K562 (cell line): ENCODE measurements at regions not wholly inside any gene's neighbourhood (a gene's known extent, or its start where the extent isn't known, plus 50 kb on each side); places are given as distances from the start of the nearest gene placed in this dataset.

Experiments used
- BACH1 ChIP-seq: fragments of 200-800 bp; sonication (Bioruptor generic); IDR thresholded peaks from 2 replicates; pipeline ENCODE4 v1.6.1; 2016; ENCODE audit warnings: missing genetic modification characterization, missing compliant biosample characterization
- BCOR ChIP-seq: fragments of 450-650 bp; IDR thresholded peaks from 2 replicates; pipeline ENCODE4 v1.6.1; 2016
- CBX3 ChIP-seq, 2 experiments: IDR thresholded peaks; 1 replicate in 1 of 2; 2 replicates in 1 of 2; pipeline ENCODE4 v1.6.1; 2012; ENCODE audit warnings: inconsistent platforms in 2 of 2, low read length in 2 of 2, borderline replicate concordance in 1 of 2, control low read depth in 1 of 2
- CCNT2 ChIP-seq: IDR thresholded peaks from 2 replicates; pipeline ENCODE4 v1.6.1; 2011; ENCODE audit warnings: borderline replicate concordance, low read depth, mild to moderate bottlenecking, moderate library complexity, mixed read lengths, low read length; ENCODE audit not compliant: insufficient read length; ENCODE audit errors: extremely low read depth
- E2F3 ChIP-seq: fragments of 250-450 bp; sonication (Bioruptor Pico); IDR thresholded peaks from 2 replicates; pipeline ENCODE4 v1.4.0; 2020; ENCODE audit warnings: mild to moderate bottlenecking
- ESRRA ChIP-seq: fragments of 450-650 bp; IDR thresholded peaks from 2 replicates; pipeline ENCODE4 v1.6.1; 2014; ENCODE audit warnings: low read depth, mild to moderate bottlenecking, moderate library complexity, borderline replicate concordance
- EZH2 ChIP-seq: IDR thresholded peaks from 2 replicates; pipeline ENCODE4 v1.6.1; 2012; ENCODE audit warnings: low read depth, mild to moderate bottlenecking, inconsistent platforms, low read length, borderline replicate concordance
- HDAC3 ChIP-seq: fragments of 450-650 bp; IDR thresholded peaks from 2 replicates; pipeline ENCODE4 v1.6.1; 2018; ENCODE audit warnings: borderline replicate concordance, mild to moderate bottlenecking, moderate library complexity; ENCODE audit not compliant: partially characterized antibody
- MTF1 ChIP-seq: fragments of 250-450 bp; sonication (Bioruptor Pico); IDR thresholded peaks from 2 replicates; pipeline ENCODE4 v1.9.0; 2021; ENCODE audit warnings: moderate library complexity, mild to moderate bottlenecking, inconsistent platforms, borderline replicate concordance
- PPARD ChIP-seq: fragments of 250-450 bp; sonication (Bioruptor Pico); IDR thresholded peaks from 2 replicates; pipeline ENCODE4 v1.8.0; 2022; ENCODE audit warnings: inconsistent platforms, mild to moderate bottlenecking, moderate library complexity
- SP2 ChIP-seq: IDR thresholded peaks from 2 replicates; pipeline ENCODE4 v1.6.1; 2011; ENCODE audit warnings: mild to moderate bottlenecking, low read depth, low read length, moderate library complexity; ENCODE audit not compliant: poor library complexity, severe bottlenecking; ENCODE audit errors: extremely low read depth
- SREBF2 ChIP-seq: sonication (generic); formaldehyde crosslinking; IDR thresholded peaks from 2 replicates; pipeline ENCODE4 v1.4.0; 2020; ENCODE audit warnings: mild to moderate bottlenecking, missing genetic modification reagents
- TEAD2 ChIP-seq: fragments of 450-650 bp; IDR thresholded peaks from 2 replicates; pipeline ENCODE4 v1.6.1; 2016; ENCODE audit warnings: missing genetic modification characterization, control low read depth, missing compliant biosample characterization
- YBX1 ChIP-seq: fragments of 450-650 bp; IDR thresholded peaks from 2 replicates; pipeline ENCODE4 v1.7.1; 2016; ENCODE audit warnings: mild to moderate bottlenecking
- TF ChIP-seq, protein P1 (sequence below): fragments of 450-650 bp; IDR thresholded peaks from 2 replicates; pipeline ENCODE4 v1.6.1; 2016; ENCODE audit warnings: mild to moderate bottlenecking, moderate library complexity
- TF ChIP-seq, protein P2 (sequence below): fragments of 450-650 bp; IDR thresholded peaks from 2 replicates; pipeline ENCODE4 v1.6.1; 2016; ENCODE audit warnings: missing biosample characterization, missing genetic modification characterization

DNA sequence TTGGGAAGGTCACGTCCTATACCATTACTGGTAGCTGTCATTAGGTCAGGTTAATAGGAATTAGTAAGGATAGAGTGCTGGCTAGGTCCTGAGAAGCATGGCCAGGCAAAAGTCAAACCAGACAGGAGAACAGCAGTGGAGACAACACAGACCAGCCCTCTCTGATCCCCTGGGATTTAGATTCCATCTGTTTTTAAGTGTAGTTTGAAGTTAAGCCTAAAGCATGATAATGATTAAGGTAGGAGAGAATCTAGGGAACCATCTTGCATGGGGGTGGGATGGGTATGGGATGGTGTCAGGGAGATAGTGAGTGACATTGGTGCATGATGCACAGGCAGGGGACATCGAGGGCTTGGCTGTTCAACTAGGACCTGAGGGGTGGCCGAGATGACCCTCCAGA, 96.6 kb downstream of the MYCN start (continued):
- TF ChIP-seq, protein P1, sequence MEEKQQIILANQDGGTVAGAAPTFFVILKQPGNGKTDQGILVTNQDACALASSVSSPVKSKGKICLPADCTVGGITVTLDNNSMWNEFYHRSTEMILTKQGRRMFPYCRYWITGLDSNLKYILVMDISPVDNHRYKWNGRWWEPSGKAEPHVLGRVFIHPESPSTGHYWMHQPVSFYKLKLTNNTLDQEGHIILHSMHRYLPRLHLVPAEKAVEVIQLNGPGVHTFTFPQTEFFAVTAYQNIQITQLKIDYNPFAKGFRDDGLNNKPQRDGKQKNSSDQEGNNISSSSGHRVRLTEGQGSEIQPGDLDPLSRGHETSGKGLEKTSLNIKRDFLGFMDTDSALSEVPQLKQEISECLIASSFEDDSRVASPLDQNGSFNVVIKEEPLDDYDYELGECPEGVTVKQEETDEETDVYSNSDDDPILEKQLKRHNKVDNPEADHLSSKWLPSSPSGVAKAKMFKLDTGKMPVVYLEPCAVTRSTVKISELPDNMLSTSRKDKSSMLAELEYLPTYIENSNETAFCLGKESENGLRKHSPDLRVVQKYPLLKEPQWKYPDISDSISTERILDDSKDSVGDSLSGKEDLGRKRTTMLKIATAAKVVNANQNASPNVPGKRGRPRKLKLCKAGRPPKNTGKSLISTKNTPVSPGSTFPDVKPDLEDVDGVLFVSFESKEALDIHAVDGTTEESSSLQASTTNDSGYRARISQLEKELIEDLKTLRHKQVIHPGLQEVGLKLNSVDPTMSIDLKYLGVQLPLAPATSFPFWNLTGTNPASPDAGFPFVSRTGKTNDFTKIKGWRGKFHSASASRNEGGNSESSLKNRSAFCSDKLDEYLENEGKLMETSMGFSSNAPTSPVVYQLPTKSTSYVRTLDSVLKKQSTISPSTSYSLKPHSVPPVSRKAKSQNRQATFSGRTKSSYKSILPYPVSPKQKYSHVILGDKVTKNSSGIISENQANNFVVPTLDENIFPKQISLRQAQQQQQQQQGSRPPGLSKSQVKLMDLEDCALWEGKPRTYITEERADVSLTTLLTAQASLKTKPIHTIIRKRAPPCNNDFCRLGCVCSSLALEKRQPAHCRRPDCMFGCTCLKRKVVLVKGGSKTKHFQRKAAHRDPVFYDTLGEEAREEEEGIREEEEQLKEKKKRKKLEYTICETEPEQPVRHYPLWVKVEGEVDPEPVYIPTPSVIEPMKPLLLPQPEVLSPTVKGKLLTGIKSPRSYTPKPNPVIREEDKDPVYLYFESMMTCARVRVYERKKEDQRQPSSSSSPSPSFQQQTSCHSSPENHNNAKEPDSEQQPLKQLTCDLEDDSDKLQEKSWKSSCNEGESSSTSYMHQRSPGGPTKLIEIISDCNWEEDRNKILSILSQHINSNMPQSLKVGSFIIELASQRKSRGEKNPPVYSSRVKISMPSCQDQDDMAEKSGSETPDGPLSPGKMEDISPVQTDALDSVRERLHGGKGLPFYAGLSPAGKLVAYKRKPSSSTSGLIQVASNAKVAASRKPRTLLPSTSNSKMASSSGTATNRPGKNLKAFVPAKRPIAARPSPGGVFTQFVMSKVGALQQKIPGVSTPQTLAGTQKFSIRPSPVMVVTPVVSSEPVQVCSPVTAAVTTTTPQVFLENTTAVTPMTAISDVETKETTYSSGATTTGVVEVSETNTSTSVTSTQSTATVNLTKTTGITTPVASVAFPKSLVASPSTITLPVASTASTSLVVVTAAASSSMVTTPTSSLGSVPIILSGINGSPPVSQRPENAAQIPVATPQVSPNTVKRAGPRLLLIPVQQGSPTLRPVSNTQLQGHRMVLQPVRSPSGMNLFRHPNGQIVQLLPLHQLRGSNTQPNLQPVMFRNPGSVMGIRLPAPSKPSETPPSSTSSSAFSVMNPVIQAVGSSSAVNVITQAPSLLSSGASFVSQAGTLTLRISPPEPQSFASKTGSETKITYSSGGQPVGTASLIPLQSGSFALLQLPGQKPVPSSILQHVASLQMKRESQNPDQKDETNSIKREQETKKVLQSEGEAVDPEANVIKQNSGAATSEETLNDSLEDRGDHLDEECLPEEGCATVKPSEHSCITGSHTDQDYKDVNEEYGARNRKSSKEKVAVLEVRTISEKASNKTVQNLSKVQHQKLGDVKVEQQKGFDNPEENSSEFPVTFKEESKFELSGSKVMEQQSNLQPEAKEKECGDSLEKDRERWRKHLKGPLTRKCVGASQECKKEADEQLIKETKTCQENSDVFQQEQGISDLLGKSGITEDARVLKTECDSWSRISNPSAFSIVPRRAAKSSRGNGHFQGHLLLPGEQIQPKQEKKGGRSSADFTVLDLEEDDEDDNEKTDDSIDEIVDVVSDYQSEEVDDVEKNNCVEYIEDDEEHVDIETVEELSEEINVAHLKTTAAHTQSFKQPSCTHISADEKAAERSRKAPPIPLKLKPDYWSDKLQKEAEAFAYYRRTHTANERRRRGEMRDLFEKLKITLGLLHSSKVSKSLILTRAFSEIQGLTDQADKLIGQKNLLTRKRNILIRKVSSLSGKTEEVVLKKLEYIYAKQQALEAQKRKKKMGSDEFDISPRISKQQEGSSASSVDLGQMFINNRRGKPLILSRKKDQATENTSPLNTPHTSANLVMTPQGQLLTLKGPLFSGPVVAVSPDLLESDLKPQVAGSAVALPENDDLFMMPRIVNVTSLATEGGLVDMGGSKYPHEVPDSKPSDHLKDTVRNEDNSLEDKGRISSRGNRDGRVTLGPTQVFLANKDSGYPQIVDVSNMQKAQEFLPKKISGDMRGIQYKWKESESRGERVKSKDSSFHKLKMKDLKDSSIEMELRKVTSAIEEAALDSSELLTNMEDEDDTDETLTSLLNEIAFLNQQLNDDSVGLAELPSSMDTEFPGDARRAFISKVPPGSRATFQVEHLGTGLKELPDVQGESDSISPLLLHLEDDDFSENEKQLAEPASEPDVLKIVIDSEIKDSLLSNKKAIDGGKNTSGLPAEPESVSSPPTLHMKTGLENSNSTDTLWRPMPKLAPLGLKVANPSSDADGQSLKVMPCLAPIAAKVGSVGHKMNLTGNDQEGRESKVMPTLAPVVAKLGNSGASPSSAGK, result no peak
- TF ChIP-seq HDAC3 (no peak), YBX1 (no peak), EZH2 (no peak), CCNT2 (no peak), MTF1 (no peak), ESRRA (no peak), E2F3 (CRISPR knock-in tag) (no peak), CBX3 (IDR thresholded peaks at IDR 0.05; ENCODE audit: borderline replicate concordance in 1 of 2, low read length in 2 of 2) (no peak), BACH1 (no peak), SP2 (no peak), SREBF2 (CRISPR knock-in tag) (no peak), BCOR (no peak), PPARD (CRISPR knock-in tag) (no peak), TEAD2 (tag) (no peak)
- TF ChIP-seq, protein P2, sequence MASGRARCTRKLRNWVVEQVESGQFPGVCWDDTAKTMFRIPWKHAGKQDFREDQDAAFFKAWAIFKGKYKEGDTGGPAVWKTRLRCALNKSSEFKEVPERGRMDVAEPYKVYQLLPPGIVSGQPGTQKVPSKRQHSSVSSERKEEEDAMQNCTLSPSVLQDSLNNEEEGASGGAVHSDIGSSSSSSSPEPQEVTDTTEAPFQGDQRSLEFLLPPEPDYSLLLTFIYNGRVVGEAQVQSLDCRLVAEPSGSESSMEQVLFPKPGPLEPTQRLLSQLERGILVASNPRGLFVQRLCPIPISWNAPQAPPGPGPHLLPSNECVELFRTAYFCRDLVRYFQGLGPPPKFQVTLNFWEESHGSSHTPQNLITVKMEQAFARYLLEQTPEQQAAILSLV (tag), result no peak
